OCI-LY3 (cell line): ENCODE measurements at regions not wholly inside any gene's neighbourhood (a gene's known extent, or its start where the extent isn't known, plus 50 kb on each side); places are given as distances from the start of the nearest gene placed in this dataset.
A peak's percentile ranks its signal among the peaks of the same experiment; 100 is the strongest.

Experiments used
- H2AFZ ChIP-seq: fragments of 200-600, 300-600 bp; shearing (Covaris generic); 2 replicates; pipeline ENCODE4 v1.6.0; 2014; ENCODE audit warnings: antibody characterized with exemption, low read depth, low read length
- H3K27ac ChIP-seq: fragments of 200-600, 300-600 bp; sonication (generic); 2 replicates; pipeline ENCODE4 v1.5.1; 2014; ENCODE audit warnings: mild to moderate bottlenecking, low read length, moderate library complexity, mixed read lengths
- H3K27me3 ChIP-seq: fragments of 200-600, 300-600 bp; sonication (generic); 2 replicates; pipeline ENCODE4 v1.6.1; 2014; ENCODE audit warnings: low read depth, low read length, mixed read lengths
- H3K36me3 ChIP-seq: fragments of 200-600, 300-600 bp; sonication (generic); replicated peaks from 2 replicates; pipeline ENCODE3; 2014; ENCODE audit warnings: low read depth, low read length, mixed read lengths
- H3K4me1 ChIP-seq: fragments of 300-600, 200-600 bp; sonication (generic); 2 replicates; pipeline ENCODE4 v1.6.1; 2014; ENCODE audit warnings: low read length, mixed read lengths
- H3K4me2 ChIP-seq: fragments of 200-600, 300-600 bp; sonication (generic); 2 replicates; pipeline ENCODE4 v1.6.1; 2014; ENCODE audit warnings: low read length, mixed read lengths
- H3K4me3 ChIP-seq: fragments of 300-600, 200-600 bp; sonication (generic); 2 replicates; pipeline ENCODE4 v1.5.1; 2014; ENCODE audit warnings: antibody characterized with exemption, mild to moderate bottlenecking, low read length, moderate library complexity
- H3K79me2 ChIP-seq: fragments of 300-600, 200-600 bp; shearing (Covaris generic); 2 replicates; pipeline ENCODE4 v1.6.1; 2014; ENCODE audit warnings: mild to moderate bottlenecking, low read length, mixed read lengths
- H3K9ac ChIP-seq: fragments of 300-600, 200-600 bp; shearing (Covaris generic); 2 replicates; pipeline ENCODE4 v1.6.0; 2014; ENCODE audit warnings: mild to moderate bottlenecking, low read length, moderate library complexity
- H3K9me3 ChIP-seq: fragments of 200-600, 300-600 bp; shearing (Covaris generic); 2 replicates; pipeline ENCODE4 v1.6.1; 2014; ENCODE audit warnings: low read length, mixed read lengths; ENCODE audit not compliant: insufficient read depth
- H4K20me1 ChIP-seq: fragments of 200-600, 300-600 bp; sonication (generic); 2 replicates; pipeline ENCODE4 v1.6.1; 2016; ENCODE audit warnings: low read length, mixed read lengths; ENCODE audit not compliant: insufficient read depth
- EZH2phosphoT487 ChIP-seq: fragments of 200-600 bp; shearing (Covaris generic); IDR thresholded peaks from 2 replicates; pipeline ENCODE4 v1.6.1; 2018; ENCODE audit warnings: antibody characterized with exemption, mixed run types, low read depth
- TF ChIP-seq, protein P1 (sequence below): fragments of 200-600, 300-600 bp; sonication (generic); IDR thresholded peaks from 2 replicates; pipeline ENCODE4 v1.5.1; 2014; ENCODE audit warnings: antibody characterized with exemption, low read length, low read depth

DNA sequence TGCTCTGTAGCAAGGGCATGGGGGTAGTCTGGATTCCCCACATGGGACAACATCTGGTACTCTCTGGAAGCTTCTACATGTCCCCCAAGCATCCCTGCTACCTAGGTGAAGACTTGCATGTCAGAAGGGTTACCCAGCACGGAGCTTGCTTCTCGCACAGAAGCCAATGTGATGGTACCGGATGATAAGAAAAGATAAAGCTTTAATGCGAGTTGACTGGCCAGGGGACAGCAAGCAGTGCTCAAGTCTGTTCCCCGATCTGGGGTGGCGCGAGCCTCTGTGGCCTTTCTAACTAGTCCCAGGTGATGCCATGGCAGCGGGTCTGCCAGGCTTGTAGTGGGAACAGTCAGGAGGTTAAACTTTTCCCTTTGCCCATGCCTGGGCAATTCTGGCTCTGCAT lies 70.0 kb upstream of the TIAM2 start:
- H3K79me2 ChIP-seq: no peaks in the 10 kb centered on the region
- no peaks in the 10 kb centered on the region for H3K36me3 ChIP-seq
- peaks cover 10% of the 10 kb centered on the region for H3K4me1 ChIP-seq
- no peaks in the 10 kb centered on the region for H3K27me3 ChIP-seq
- H3K4me3 ChIP-seq: no peak overlapping the region
- H3K27ac ChIP-seq: no peak overlapping the region
- H3K9ac ChIP-seq: no peak overlapping the region
- no peak for TF ChIP-seq EZH2phosphoT487
- no peaks in the 10 kb centered on the region for H4K20me1 ChIP-seq
- H3K9me3 ChIP-seq: no peaks in the 10 kb centered on the region
- no peak overlapping the region for H2AFZ ChIP-seq
- H3K4me2 ChIP-seq: no peak overlapping the region

DNA sequence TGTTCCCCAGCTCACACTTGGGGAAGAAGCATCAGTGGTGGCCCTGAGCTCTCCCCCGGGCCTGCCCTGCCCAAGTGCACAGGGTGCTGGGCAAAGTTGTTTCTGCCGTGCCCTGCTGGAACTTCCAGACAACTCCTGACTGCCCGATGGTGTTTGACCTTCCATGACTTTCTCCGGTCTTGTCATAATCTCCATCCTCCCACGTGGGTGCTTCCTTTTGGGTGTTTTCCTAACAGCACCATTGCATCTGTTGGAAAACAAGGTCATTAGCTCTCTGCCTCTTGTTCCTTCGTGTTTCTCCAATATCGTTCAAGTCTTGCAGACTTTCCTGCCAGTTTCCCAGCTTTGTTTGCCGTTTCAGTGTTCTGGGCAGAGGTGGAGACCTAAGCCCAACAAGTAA lies 68.7 kb upstream of the TIAM2 start:
- Histone ChIP-seq H3K79me2 (no peaks in the 10 kb centered on the region), H3K9me3 (no peaks in the 10 kb centered on the region)

DNA sequence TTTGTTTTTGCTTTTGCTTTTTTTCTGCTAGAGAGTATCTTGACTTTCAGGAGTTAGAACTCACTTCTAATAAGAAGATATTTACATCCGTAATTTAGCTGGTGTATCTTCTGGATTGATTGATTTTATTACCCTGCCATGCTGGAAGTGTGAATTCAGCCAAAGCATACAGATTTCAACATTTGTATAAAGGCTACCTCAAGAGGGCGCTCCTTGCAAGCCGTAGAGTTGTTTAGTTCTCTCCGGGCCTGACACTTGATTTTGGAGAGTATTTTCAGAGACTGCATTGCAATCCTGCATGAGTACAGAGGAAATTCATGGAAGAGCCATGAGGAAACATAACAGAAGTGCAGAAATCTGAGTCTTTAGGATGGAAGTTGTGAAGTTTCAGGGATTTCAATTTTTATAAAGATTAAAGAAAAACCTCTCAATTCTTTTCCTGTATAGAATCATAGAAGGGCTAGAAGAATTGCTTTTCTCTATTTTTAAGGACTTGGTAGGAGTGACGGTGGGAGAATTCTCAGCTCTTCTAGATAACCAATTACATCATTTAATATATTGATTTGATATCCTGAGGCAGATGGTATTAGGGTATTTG lies 66.7 kb upstream of the TIAM2 start:
- Histone ChIP-seq H2AFZ (no peak overlapping the region), H3K9ac (no peak overlapping the region), H3K27ac (no peak overlapping the region), H3K4me3 (no peak overlapping the region), H3K9me3 (no peaks in the 10 kb centered on the region), H3K27me3 (no peaks in the 10 kb centered on the region), H4K20me1 (no peaks in the 10 kb centered on the region), H3K4me2 (no peak overlapping the region), H3K4me1 (peaks cover 6% of the 10 kb centered on the region), H3K79me2 (no peaks in the 10 kb centered on the region), H3K36me3 (no peaks in the 10 kb centered on the region)
- TF ChIP-seq, protein P1, sequence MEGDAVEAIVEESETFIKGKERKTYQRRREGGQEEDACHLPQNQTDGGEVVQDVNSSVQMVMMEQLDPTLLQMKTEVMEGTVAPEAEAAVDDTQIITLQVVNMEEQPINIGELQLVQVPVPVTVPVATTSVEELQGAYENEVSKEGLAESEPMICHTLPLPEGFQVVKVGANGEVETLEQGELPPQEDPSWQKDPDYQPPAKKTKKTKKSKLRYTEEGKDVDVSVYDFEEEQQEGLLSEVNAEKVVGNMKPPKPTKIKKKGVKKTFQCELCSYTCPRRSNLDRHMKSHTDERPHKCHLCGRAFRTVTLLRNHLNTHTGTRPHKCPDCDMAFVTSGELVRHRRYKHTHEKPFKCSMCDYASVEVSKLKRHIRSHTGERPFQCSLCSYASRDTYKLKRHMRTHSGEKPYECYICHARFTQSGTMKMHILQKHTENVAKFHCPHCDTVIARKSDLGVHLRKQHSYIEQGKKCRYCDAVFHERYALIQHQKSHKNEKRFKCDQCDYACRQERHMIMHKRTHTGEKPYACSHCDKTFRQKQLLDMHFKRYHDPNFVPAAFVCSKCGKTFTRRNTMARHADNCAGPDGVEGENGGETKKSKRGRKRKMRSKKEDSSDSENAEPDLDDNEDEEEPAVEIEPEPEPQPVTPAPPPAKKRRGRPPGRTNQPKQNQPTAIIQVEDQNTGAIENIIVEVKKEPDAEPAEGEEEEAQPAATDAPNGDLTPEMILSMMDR: peak; percentile 78
- TF ChIP-seq EZH2phosphoT487: no peak

More for the DNA sequence above, 68.7 kb upstream of the TIAM2 start:
- no peak overlapping the region for H2AFZ ChIP-seq
- no peaks in the 10 kb centered on the region for H4K20me1 ChIP-seq
- H3K9ac ChIP-seq: no peak overlapping the region
- TF ChIP-seq EZH2phosphoT487: no peak
- TF ChIP-seq, protein P1: no peak
- no peaks in the 10 kb centered on the region for H3K36me3 ChIP-seq
- H3K4me1 ChIP-seq: peaks cover 5% of the 10 kb centered on the region
- no peak overlapping the region for H3K4me2 ChIP-seq
- H3K27ac ChIP-seq: no peak overlapping the region
- no peak overlapping the region for H3K4me3 ChIP-seq
- H3K27me3 ChIP-seq: no peaks in the 10 kb centered on the region

DNA sequence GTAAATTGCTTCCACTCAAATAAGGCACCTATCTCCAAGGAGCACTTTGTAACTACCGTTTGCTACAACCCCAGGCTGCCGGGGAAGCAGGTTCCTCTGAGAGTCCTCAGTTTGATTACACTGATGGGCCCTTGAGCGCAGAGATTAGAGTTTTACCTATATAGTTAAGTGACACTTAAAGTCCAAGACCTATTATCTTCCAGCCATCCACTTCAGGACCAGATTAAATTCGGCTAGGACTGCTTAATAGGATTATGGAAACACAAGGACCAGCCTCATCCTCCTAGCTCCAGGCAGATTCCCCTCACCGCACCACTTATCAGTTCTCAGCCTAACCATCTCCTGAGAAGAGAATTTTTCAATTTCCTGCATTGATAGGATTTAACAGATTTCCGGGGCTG lies 64.7 kb upstream of the TIAM2 start:
- no peaks in the 10 kb centered on the region for H3K9me3 ChIP-seq
- H3K4me2 ChIP-seq: no peak overlapping the region
- no peak overlapping the region for H3K27ac ChIP-seq
- H3K4me1 ChIP-seq: peaks cover 6% of the 10 kb centered on the region
- H3K27me3 ChIP-seq: no peaks in the 10 kb centered on the region
- no peak for TF ChIP-seq EZH2phosphoT487
- TF ChIP-seq, protein P1: no peak
- H2AFZ ChIP-seq: no peak overlapping the region
- no peaks in the 10 kb centered on the region for H3K79me2 ChIP-seq
- no peaks in the 10 kb centered on the region for H4K20me1 ChIP-seq
- no peaks in the 10 kb centered on the region for H3K36me3 ChIP-seq
- H3K9ac ChIP-seq: no peak overlapping the region
- no peak overlapping the region for H3K4me3 ChIP-seq
